Astrocyte (in vitro differentiated cells and primary cell): ENCODE measurements at regions not wholly inside any gene's neighbourhood (a gene's known extent, or its start where the extent isn't known, plus 50 kb on each side); places are given as distances from the start of the nearest gene placed in this dataset.

Experiments used
- DNase-seq: peaks from one replicate; pipeline ENCODE4 v3.0.0-alpha.2; 2010; ENCODE audit warnings: low read depth
- FAIRE-seq: peaks from 2 replicates; lab custom pipeline; 2011; peaks lifted over from hg19 to GRCh38; lab: Jason Lieb, UNC
- H2AFZ ChIP-seq: 2 replicates; pipeline ENCODE4 v1.6.0; 2012; ENCODE audit warnings: low read depth, low read length, inconsistent platforms
- H3K27ac ChIP-seq: 2 replicates; pipeline ENCODE4 v1.5.1; 2011; ENCODE audit warnings: low read depth, low read length, inconsistent platforms
- H3K27me3 ChIP-seq: 2 replicates; pipeline ENCODE4 v1.6.0; 2011; ENCODE audit warnings: low read length, inconsistent platforms; ENCODE audit not compliant: insufficient read depth
- H3K36me3 ChIP-seq: 2 replicates; pipeline ENCODE4 v1.5.1; 2011; ENCODE audit warnings: low read length, inconsistent platforms; ENCODE audit not compliant: insufficient read depth
- H3K4me1 ChIP-seq: 2 replicates; pipeline ENCODE4 v1.5.1; 2011; ENCODE audit warnings: low read length, inconsistent platforms; ENCODE audit not compliant: insufficient read depth
- H3K4me2 ChIP-seq: 2 replicates; pipeline ENCODE4 v1.6.0; 2012; ENCODE audit warnings: low read length, inconsistent platforms
- H3K4me3 ChIP-seq: 2 replicates; pipeline ENCODE4 v1.5.1; 2011; ENCODE audit warnings: low read depth, mild to moderate bottlenecking, low read length, inconsistent platforms; ENCODE audit not compliant: insufficient read depth
- H3K79me2 ChIP-seq: 2 replicates; pipeline ENCODE4 v1.6.0; 2012; ENCODE audit warnings: mild to moderate bottlenecking, low read length, inconsistent platforms; ENCODE audit not compliant: insufficient read depth
- H3K9ac ChIP-seq: 2 replicates; pipeline ENCODE4 v1.6.0; 2012; ENCODE audit warnings: mild to moderate bottlenecking, low read length, inconsistent platforms
- H3K9me3 ChIP-seq: 2 replicates; pipeline ENCODE4 v1.5.1; 2012; ENCODE audit warnings: low read depth, mild to moderate bottlenecking, low read length, inconsistent platforms; ENCODE audit not compliant: insufficient read depth
- H4K20me1 ChIP-seq: 2 replicates; pipeline ENCODE4 v1.6.0; 2012; ENCODE audit warnings: low read length, inconsistent platforms; ENCODE audit not compliant: insufficient read depth
- H3K27ac Mint-ChIP-seq: one replicate; pipeline ENCODE4 v1.8.0; 2021; ENCODE audit warnings: mild to moderate bottlenecking, mixed read lengths; ENCODE audit not compliant: unreplicated experiment
- H3K27me3 Mint-ChIP-seq: one replicate; pipeline ENCODE4 v1.8.0; 2021; ENCODE audit warnings: low read depth, mixed read lengths; ENCODE audit not compliant: unreplicated experiment
- H3K36me3 Mint-ChIP-seq: one replicate; pipeline ENCODE4 v1.8.0; 2021; ENCODE audit warnings: low read depth, mixed read lengths; ENCODE audit not compliant: unreplicated experiment
- H3K4me1 Mint-ChIP-seq: one replicate; pipeline ENCODE4 v1.8.0; 2021; ENCODE audit warnings: low read depth, mixed read lengths; ENCODE audit not compliant: unreplicated experiment
- H3K4me3 Mint-ChIP-seq: one replicate; pipeline ENCODE4 v1.8.0; 2021; ENCODE audit warnings: mild to moderate bottlenecking, moderate library complexity, mixed read lengths; ENCODE audit not compliant: unreplicated experiment
- H3K9me3 Mint-ChIP-seq: one replicate; pipeline ENCODE4 v1.8.0; 2021; ENCODE audit warnings: mild to moderate bottlenecking, mixed read lengths; ENCODE audit not compliant: unreplicated experiment
- CTCF ChIP-seq: IDR thresholded peaks from 2 replicates; pipeline ENCODE4 v1.5.1; 2011; ENCODE audit warnings: low read depth, mild to moderate bottlenecking, inconsistent platforms, low read length, moderate library complexity; ENCODE audit not compliant: insufficient read depth
- EZH2 ChIP-seq: IDR thresholded peaks from 2 replicates; pipeline ENCODE4 v1.6.1; 2012; ENCODE audit warnings: mild to moderate bottlenecking, low read length, inconsistent platforms; ENCODE audit not compliant: insufficient read depth

- no peak overlapping the region for H3K4me3 Mint-ChIP-seq
- no peaks in the 10 kb centered on the region for H3K27me3 ChIP-seq
- H4K20me1 ChIP-seq: no peaks in the 10 kb centered on the region
- H2AFZ ChIP-seq: no peak overlapping the region
- no peaks in the 10 kb centered on the region for H3K79me2 ChIP-seq
- no peak overlapping the region for H3K4me3 ChIP-seq
- H3K4me1 ChIP-seq: no peaks in the 10 kb centered on the region
- H3K27ac Mint-ChIP-seq: no peak overlapping the region
- no peak overlapping the region for H3K9ac ChIP-seq
- no peak overlapping the region for H3K4me2 ChIP-seq
- H3K9me3 Mint-ChIP-seq: peaks cover 4% of the 10 kb centered on the region
- FAIRE-seq (no peak), DNase-seq (no peak)
- H3K9me3 ChIP-seq: no peaks in the 10 kb centered on the region
- H3K27ac ChIP-seq: no peak overlapping the region
- H3K4me1 Mint-ChIP-seq: no peaks in the 10 kb centered on the region
- TF ChIP-seq CTCF (no peak), EZH2 (no peak)
- peaks cover 2% of the 10 kb centered on the region for H3K27me3 Mint-ChIP-seq
- H3K36me3 Mint-ChIP-seq: peaks cover 1% of the 10 kb centered on the region
- no peaks in the 10 kb centered on the region for H3K36me3 ChIP-seq
Measured at GRCh38 chr9:78103971-78104433, 72.4 kb upstream of the GNAQ start.

DNA sequence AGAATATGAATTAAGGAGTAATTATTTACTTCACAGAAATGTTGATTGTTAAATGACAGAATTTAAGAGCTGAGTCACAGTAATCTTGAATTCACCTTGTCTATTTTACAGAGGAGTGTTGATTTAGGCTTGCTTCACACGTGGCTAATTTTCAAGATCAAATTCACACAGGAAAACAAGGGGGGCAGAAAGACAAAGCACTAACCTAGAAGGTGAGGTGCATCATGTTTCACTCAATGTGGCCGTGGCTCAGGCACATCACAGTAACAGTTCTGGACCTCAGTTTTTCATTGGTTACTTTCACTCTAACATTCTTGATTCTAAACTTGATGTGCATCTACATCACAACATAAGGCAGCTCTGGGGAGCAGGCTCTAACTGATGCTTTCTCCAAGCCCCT is 69.6 kb upstream of the GNAQ start:
- H3K36me3 Mint-ChIP-seq: no peaks in the 10 kb centered on the region
- no peak overlapping the region for H3K9ac ChIP-seq

More for the DNA sequence above, 69.6 kb upstream of the GNAQ start:
- H3K27me3 Mint-ChIP-seq: peaks cover 2% of the 10 kb centered on the region
- H3K79me2 ChIP-seq: no peaks in the 10 kb centered on the region
- H3K9me3 ChIP-seq: no peaks in the 10 kb centered on the region
- no peak for DNase-seq
- no peak overlapping the region for H3K4me2 ChIP-seq
- H3K27ac Mint-ChIP-seq: no peak overlapping the region
- H3K27ac ChIP-seq: no peak overlapping the region
- no peaks in the 10 kb centered on the region for H4K20me1 ChIP-seq
- H3K4me3 Mint-ChIP-seq: no peak overlapping the region
- peaks cover 4% of the 10 kb centered on the region for H3K9me3 Mint-ChIP-seq
- peaks cover 5% of the 10 kb centered on the region for H3K4me1 Mint-ChIP-seq
- no peak for FAIRE-seq
- no peak overlapping the region for H3K4me3 ChIP-seq
- TF ChIP-seq CTCF: no peak
- H2AFZ ChIP-seq: no peak overlapping the region
- H3K4me1 ChIP-seq: no peaks in the 10 kb centered on the region
- H3K27me3 ChIP-seq: peaks cover 4% of the 10 kb centered on the region
- no peaks in the 10 kb centered on the region for H3K36me3 ChIP-seq
